ENCODE measurements at regions not wholly inside any gene's neighbourhood (a gene's known extent, or its start where the extent isn't known, plus 50 kb on each side); places are given as distances from the start of the nearest gene placed in this dataset.

DNA sequence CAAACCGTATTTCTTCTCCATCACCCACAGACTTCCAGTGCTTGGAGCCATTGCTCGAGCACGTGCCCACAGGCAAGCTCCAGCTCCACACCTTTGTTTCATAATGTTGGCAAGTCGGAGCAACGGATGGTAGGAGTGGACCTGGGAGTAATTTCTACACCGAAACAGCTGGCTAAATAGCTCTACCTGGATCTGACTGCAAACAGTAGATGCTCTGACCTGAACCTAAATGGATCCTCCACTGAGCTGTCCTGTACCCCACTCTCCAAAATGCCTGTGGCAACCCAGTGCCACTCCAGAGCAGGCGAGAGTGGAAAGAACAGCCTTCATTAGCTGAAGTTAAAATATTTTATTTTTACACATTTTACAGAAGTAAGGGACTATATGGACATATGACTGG is 108.7 kb downstream of the BMP4 start (continued):
- TF ChIP-seq, protein P1, sequence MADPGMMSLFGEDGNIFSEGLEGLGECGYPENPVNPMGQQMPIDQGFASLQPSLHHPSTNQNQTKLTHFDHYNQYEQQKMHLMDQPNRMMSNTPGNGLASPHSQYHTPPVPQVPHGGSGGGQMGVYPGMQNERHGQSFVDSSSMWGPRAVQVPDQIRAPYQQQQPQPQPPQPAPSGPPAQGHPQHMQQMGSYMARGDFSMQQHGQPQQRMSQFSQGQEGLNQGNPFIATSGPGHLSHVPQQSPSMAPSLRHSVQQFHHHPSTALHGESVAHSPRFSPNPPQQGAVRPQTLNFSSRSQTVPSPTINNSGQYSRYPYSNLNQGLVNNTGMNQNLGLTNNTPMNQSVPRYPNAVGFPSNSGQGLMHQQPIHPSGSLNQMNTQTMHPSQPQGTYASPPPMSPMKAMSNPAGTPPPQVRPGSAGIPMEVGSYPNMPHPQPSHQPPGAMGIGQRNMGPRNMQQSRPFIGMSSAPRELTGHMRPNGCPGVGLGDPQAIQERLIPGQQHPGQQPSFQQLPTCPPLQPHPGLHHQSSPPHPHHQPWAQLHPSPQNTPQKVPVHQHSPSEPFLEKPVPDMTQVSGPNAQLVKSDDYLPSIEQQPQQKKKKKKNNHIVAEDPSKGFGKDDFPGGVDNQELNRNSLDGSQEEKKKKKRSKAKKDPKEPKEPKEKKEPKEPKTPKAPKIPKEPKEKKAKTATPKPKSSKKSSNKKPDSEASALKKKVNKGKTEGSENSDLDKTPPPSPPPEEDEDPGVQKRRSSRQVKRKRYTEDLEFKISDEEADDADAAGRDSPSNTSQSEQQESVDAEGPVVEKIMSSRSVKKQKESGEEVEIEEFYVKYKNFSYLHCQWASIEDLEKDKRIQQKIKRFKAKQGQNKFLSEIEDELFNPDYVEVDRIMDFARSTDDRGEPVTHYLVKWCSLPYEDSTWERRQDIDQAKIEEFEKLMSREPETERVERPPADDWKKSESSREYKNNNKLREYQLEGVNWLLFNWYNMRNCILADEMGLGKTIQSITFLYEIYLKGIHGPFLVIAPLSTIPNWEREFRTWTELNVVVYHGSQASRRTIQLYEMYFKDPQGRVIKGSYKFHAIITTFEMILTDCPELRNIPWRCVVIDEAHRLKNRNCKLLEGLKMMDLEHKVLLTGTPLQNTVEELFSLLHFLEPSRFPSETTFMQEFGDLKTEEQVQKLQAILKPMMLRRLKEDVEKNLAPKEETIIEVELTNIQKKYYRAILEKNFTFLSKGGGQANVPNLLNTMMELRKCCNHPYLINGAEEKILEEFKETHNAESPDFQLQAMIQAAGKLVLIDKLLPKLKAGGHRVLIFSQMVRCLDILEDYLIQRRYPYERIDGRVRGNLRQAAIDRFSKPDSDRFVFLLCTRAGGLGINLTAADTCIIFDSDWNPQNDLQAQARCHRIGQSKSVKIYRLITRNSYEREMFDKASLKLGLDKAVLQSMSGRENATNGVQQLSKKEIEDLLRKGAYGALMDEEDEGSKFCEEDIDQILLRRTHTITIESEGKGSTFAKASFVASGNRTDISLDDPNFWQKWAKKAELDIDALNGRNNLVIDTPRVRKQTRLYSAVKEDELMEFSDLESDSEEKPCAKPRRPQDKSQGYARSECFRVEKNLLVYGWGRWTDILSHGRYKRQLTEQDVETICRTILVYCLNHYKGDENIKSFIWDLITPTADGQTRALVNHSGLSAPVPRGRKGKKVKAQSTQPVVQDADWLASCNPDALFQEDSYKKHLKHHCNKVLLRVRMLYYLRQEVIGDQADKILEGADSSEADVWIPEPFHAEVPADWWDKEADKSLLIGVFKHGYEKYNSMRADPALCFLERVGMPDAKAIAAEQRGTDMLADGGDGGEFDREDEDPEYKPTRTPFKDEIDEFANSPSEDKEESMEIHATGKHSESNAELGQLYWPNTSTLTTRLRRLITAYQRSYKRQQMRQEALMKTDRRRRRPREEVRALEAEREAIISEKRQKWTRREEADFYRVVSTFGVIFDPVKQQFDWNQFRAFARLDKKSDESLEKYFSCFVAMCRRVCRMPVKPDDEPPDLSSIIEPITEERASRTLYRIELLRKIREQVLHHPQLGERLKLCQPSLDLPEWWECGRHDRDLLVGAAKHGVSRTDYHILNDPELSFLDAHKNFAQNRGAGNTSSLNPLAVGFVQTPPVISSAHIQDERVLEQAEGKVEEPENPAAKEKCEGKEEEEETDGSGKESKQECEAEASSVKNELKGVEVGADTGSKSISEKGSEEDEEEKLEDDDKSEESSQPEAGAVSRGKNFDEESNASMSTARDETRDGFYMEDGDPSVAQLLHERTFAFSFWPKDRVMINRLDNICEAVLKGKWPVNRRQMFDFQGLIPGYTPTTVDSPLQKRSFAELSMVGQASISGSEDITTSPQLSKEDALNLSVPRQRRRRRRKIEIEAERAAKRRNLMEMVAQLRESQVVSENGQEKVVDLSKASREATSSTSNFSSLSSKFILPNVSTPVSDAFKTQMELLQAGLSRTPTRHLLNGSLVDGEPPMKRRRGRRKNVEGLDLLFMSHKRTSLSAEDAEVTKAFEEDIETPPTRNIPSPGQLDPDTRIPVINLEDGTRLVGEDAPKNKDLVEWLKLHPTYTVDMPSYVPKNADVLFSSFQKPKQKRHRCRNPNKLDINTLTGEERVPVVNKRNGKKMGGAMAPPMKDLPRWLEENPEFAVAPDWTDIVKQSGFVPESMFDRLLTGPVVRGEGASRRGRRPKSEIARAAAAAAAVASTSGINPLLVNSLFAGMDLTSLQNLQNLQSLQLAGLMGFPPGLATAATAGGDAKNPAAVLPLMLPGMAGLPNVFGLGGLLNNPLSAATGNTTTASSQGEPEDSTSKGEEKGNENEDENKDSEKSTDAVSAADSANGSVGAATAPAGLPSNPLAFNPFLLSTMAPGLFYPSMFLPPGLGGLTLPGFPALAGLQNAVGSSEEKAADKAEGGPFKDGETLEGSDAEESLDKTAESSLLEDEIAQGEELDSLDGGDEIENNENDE (IDR thresholded peaks at IDR 0.05; ENCODE audit: insufficient replicate concordance, low read length) = no peak
- TF ChIP-seq EGR1 (IDR thresholded peaks at IDR 0.05; ENCODE audit: borderline replicate concordance, low read depth, low read length) = no peak

Measured in H1 (cell line).